ENCODE measurements at regions not wholly inside any gene's neighbourhood (a gene's known extent, or its start where the extent isn't known, plus 50 kb on each side); places are given as distances from the start of the nearest gene placed in this dataset.

- no peak overlapping the region for H3K4me3 ChIP-seq (ENCODE audit: low read length in 3 of 3)
- no peaks in the 10 kb centered on the region for H3K27me3 ChIP-seq (ENCODE audit: control insufficient read depth in 3 of 3, insufficient read depth in 3 of 3, low read length in 3 of 3)
- no peaks in the 10 kb centered on the region for H3K36me3 ChIP-seq (ENCODE audit: control insufficient read depth in 3 of 3, insufficient read depth in 3 of 3, low read length in 3 of 3)
- no peak overlapping the region for H3K27ac ChIP-seq (ENCODE audit: low read depth, low read length)
- H3K9me3 ChIP-seq (ENCODE audit: control insufficient read depth in 3 of 3, low read length in 3 of 3), result peaks cover 0 to 2% (median 0%) of the 10 kb centered on the region in 3 donors
- H3K4me1 ChIP-seq (ENCODE audit: control insufficient read depth in 3 of 3, insufficient read depth in 3 of 3, low read length in 3 of 3), result no peaks in the 10 kb centered on the region
- no peak overlapping the region for H3K9ac ChIP-seq (ENCODE audit: low read depth in 1 of 3, low read length in 3 of 3)
Measured at GRCh38 chr10:55858730-55859129, 502.3 kb downstream of the ZWINT start.

GRCh38 chr10:55852900-55853299 is 508.2 kb downstream of the ZWINT start:
- Histone ChIP-seq H3K27me3 (ENCODE audit: control insufficient read depth in 3 of 3, insufficient read depth in 3 of 3, low read length in 3 of 3) (no peaks in the 10 kb centered on the region), H3K27ac (ENCODE audit: low read depth, low read length) (no peak overlapping the region), H3K4me1 (ENCODE audit: control insufficient read depth in 3 of 3, insufficient read depth in 3 of 3, low read length in 3 of 3) (no peaks in the 10 kb centered on the region), H3K9ac (ENCODE audit: low read depth in 1 of 3, low read length in 3 of 3) (no peak overlapping the region), H3K9me3 (ENCODE audit: control insufficient read depth in 3 of 3, low read length in 3 of 3) (no peaks in the 10 kb centered on the region), H3K4me3 (ENCODE audit: low read length in 3 of 3) (no peak overlapping the region), H3K36me3 (ENCODE audit: control insufficient read depth in 3 of 3, insufficient read depth in 3 of 3, low read length in 3 of 3) (no peaks in the 10 kb centered on the region)

- Histone ChIP-seq H3K9me3 (ENCODE audit: control insufficient read depth in 3 of 3, low read length in 3 of 3) (no peaks in the 10 kb centered on the region), H3K36me3 (ENCODE audit: control insufficient read depth in 3 of 3, insufficient read depth in 3 of 3, low read length in 3 of 3) (no peaks in the 10 kb centered on the region), H3K4me1 (ENCODE audit: control insufficient read depth in 3 of 3, insufficient read depth in 3 of 3, low read length in 3 of 3) (no peaks in the 10 kb centered on the region), H3K27me3 (ENCODE audit: control insufficient read depth in 3 of 3, insufficient read depth in 3 of 3, low read length in 3 of 3) (no peaks in the 10 kb centered on the region), H3K9ac (ENCODE audit: low read depth in 1 of 3, low read length in 3 of 3) (no peak overlapping the region), H3K27ac (ENCODE audit: low read depth, low read length) (no peak overlapping the region), H3K4me3 (ENCODE audit: low read length in 3 of 3) (no peak overlapping the region)
Measured at GRCh38 chr10:55837273-55837672, 523.8 kb downstream of the ZWINT start.

- Histone ChIP-seq H3K27me3 (ENCODE audit: control insufficient read depth in 3 of 3, insufficient read depth in 3 of 3, low read length in 3 of 3) (no peaks in the 10 kb centered on the region), H3K4me3 (ENCODE audit: low read length in 3 of 3) (no peak overlapping the region), H3K36me3 (ENCODE audit: control insufficient read depth in 3 of 3, insufficient read depth in 3 of 3, low read length in 3 of 3) (no peaks in the 10 kb centered on the region), H3K9me3 (ENCODE audit: control insufficient read depth in 3 of 3, low read length in 3 of 3) (no peaks in the 10 kb centered on the region), H3K9ac (ENCODE audit: low read depth in 1 of 3, low read length in 3 of 3) (no peak overlapping the region), H3K27ac (ENCODE audit: low read depth, low read length) (no peak overlapping the region), H3K4me1 (ENCODE audit: control insufficient read depth in 3 of 3, insufficient read depth in 3 of 3, low read length in 3 of 3) (no peaks in the 10 kb centered on the region)
Measured at GRCh38 chr10:55822096-55822495, 539.0 kb downstream of the ZWINT start.

- Histone ChIP-seq H3K4me3 (ENCODE audit: low read length in 3 of 3) (no peak overlapping the region), H3K36me3 (ENCODE audit: control insufficient read depth in 3 of 3, insufficient read depth in 3 of 3, low read length in 3 of 3) (no peaks in the 10 kb centered on the region), H3K9me3 (ENCODE audit: control insufficient read depth in 3 of 3, low read length in 3 of 3) (no peaks in the 10 kb centered on the region), H3K27ac (ENCODE audit: low read depth, low read length) (no peak overlapping the region), H3K4me1 (ENCODE audit: control insufficient read depth in 3 of 3, insufficient read depth in 3 of 3, low read length in 3 of 3) (no peaks in the 10 kb centered on the region), H3K27me3 (ENCODE audit: control insufficient read depth in 3 of 3, insufficient read depth in 3 of 3, low read length in 3 of 3) (no peaks in the 10 kb centered on the region), H3K9ac (ENCODE audit: low read depth in 1 of 3, low read length in 3 of 3) (no peak overlapping the region)
Measured at GRCh38 chr10:55820478-55820877, 540.6 kb downstream of the ZWINT start.

- Histone ChIP-seq H3K9me3 (ENCODE audit: control insufficient read depth in 3 of 3, low read length in 3 of 3) (no peaks in the 10 kb centered on the region), H3K4me3 (ENCODE audit: low read length in 3 of 3) (no peak overlapping the region), H3K36me3 (ENCODE audit: control insufficient read depth in 3 of 3, insufficient read depth in 3 of 3, low read length in 3 of 3) (no peaks in the 10 kb centered on the region), H3K4me1 (ENCODE audit: control insufficient read depth in 3 of 3, insufficient read depth in 3 of 3, low read length in 3 of 3) (no peaks in the 10 kb centered on the region), H3K9ac (ENCODE audit: low read depth in 1 of 3, low read length in 3 of 3) (no peak overlapping the region), H3K27me3 (ENCODE audit: control insufficient read depth in 3 of 3, insufficient read depth in 3 of 3, low read length in 3 of 3) (no peaks in the 10 kb centered on the region), H3K27ac (ENCODE audit: low read depth, low read length) (no peak overlapping the region)
Measured at GRCh38 chr10:55820071-55820470, 541.0 kb downstream of the ZWINT start.

GRCh38 chr10:55813451-55814170 is 547.4 kb downstream of the ZWINT start:
- Histone ChIP-seq H3K4me1 (ENCODE audit: control insufficient read depth in 3 of 3, insufficient read depth in 3 of 3, low read length in 3 of 3) (no peaks in the 10 kb centered on the region), H3K9me3 (ENCODE audit: control insufficient read depth in 3 of 3, low read length in 3 of 3) (no peaks in the 10 kb centered on the region), H3K9ac (ENCODE audit: low read depth in 1 of 3, low read length in 3 of 3) (no peak overlapping the region), H3K27ac (ENCODE audit: low read depth, low read length) (no peak overlapping the region), H3K27me3 (ENCODE audit: control insufficient read depth in 3 of 3, insufficient read depth in 3 of 3, low read length in 3 of 3) (no peaks in the 10 kb centered on the region), H3K4me3 (ENCODE audit: low read length in 3 of 3) (no peak overlapping the region), H3K36me3 (ENCODE audit: control insufficient read depth in 3 of 3, insufficient read depth in 3 of 3, low read length in 3 of 3) (no peaks in the 10 kb centered on the region)

- Histone ChIP-seq H3K9ac (ENCODE audit: low read depth in 1 of 3, low read length in 3 of 3) (no peak overlapping the region), H3K9me3 (ENCODE audit: control insufficient read depth in 3 of 3, low read length in 3 of 3) (no peaks in the 10 kb centered on the region), H3K27ac (ENCODE audit: low read depth, low read length) (no peak overlapping the region), H3K4me1 (ENCODE audit: control insufficient read depth in 3 of 3, insufficient read depth in 3 of 3, low read length in 3 of 3) (no peaks in the 10 kb centered on the region), H3K27me3 (ENCODE audit: control insufficient read depth in 3 of 3, insufficient read depth in 3 of 3, low read length in 3 of 3) (no peaks in the 10 kb centered on the region), H3K36me3 (ENCODE audit: control insufficient read depth in 3 of 3, insufficient read depth in 3 of 3, low read length in 3 of 3) (no peaks in the 10 kb centered on the region), H3K4me3 (ENCODE audit: low read length in 3 of 3) (no peak overlapping the region)
Measured at GRCh38 chr10:55803055-55803454, 558.0 kb downstream of the ZWINT start.

- no peak overlapping the region for H3K27ac ChIP-seq (ENCODE audit: low read depth, low read length)
- no peak overlapping the region for H3K4me3 ChIP-seq (ENCODE audit: low read length in 3 of 3)
- H3K27me3 ChIP-seq (ENCODE audit: control insufficient read depth in 3 of 3, insufficient read depth in 3 of 3, low read length in 3 of 3), result no peaks in the 10 kb centered on the region
- H3K36me3 ChIP-seq (ENCODE audit: control insufficient read depth in 3 of 3, insufficient read depth in 3 of 3, low read length in 3 of 3), result no peaks in the 10 kb centered on the region
- H3K4me1 ChIP-seq (ENCODE audit: control insufficient read depth in 3 of 3, insufficient read depth in 3 of 3, low read length in 3 of 3), result no peaks in the 10 kb centered on the region
- H3K9me3 ChIP-seq (ENCODE audit: control insufficient read depth in 3 of 3, low read length in 3 of 3), result no peaks in the 10 kb centered on the region
- H3K9ac ChIP-seq (ENCODE audit: low read depth in 1 of 3, low read length in 3 of 3), result no peak overlapping the region
Measured at GRCh38 chr10:55801353-55801661, 559.8 kb downstream of the ZWINT start.

GRCh38 chr10:55800602-55801352 is 560.3 kb downstream of the ZWINT start:
- no peaks in the 10 kb centered on the region for H3K9me3 ChIP-seq (ENCODE audit: control insufficient read depth in 3 of 3, low read length in 3 of 3)
- no peaks in the 10 kb centered on the region for H3K27me3 ChIP-seq (ENCODE audit: control insufficient read depth in 3 of 3, insufficient read depth in 3 of 3, low read length in 3 of 3)
- H3K4me1 ChIP-seq (ENCODE audit: control insufficient read depth in 3 of 3, insufficient read depth in 3 of 3, low read length in 3 of 3), result no peaks in the 10 kb centered on the region
- no peak overlapping the region for H3K27ac ChIP-seq (ENCODE audit: low read depth, low read length)
- no peak overlapping the region for H3K9ac ChIP-seq (ENCODE audit: low read depth in 1 of 3, low read length in 3 of 3)
- no peak overlapping the region for H3K4me3 ChIP-seq (ENCODE audit: low read length in 3 of 3)
- H3K36me3 ChIP-seq (ENCODE audit: control insufficient read depth in 3 of 3, insufficient read depth in 3 of 3, low read length in 3 of 3), result no peaks in the 10 kb centered on the region

Data from skeletal muscle tissue (tissue), 3 donors.